HG03354 (cell line): ENCODE measurements at regions not wholly inside any gene's neighbourhood (a gene's known extent, or its start where the extent isn't known, plus 50 kb on each side); places are given as distances from the start of the nearest gene placed in this dataset.

ENCODE experiments used
- ATAC-seq: cut with Tn5 transposase; IDR thresholded peaks from one replicate; pipeline ENCODE4 v1.9.1; 2021; ENCODE audit warnings: mild to moderate bottlenecking; ENCODE audit not compliant: unreplicated experiment, poor library complexity, severe bottlenecking

- ATAC-seq: no peak
Observed at GRCh38 chr6:88558981-88559380, 392.8 kb upstream of the CNR1 start.

- ATAC-seq: no peak
Observed at GRCh38 chr6:88556663-88557062, 390.5 kb upstream of the CNR1 start.

- no peak for ATAC-seq
Observed at GRCh38 chr6:88548891-88549505, 382.9 kb upstream of the CNR1 start.

GRCh38 chr6:88547768-88548167 is 381.6 kb upstream of the CNR1 start:
- no peak for ATAC-seq

- ATAC-seq: no peak
Observed at GRCh38 chr6:88545991-88546390, 379.8 kb upstream of the CNR1 start.

GRCh38 chr6:88544986-88545612 is 379.0 kb upstream of the CNR1 start:
- ATAC-seq: no peak

GRCh38 chr6:88539295-88539764 is 373.2 kb upstream of the CNR1 start:
- ATAC-seq: no peak

GRCh38 chr6:88538840-88539239 is 372.7 kb upstream of the CNR1 start:
- no peak for ATAC-seq

- no peak for ATAC-seq
Observed at GRCh38 chr6:88538130-88538706, 372.1 kb upstream of the CNR1 start.

GRCh38 chr6:88536071-88536625 is 370.0 kb upstream of the CNR1 start:
- no peak for ATAC-seq

GRCh38 chr6:88535306-88535705 is 369.2 kb upstream of the CNR1 start:
- no peak for ATAC-seq

- no peak for ATAC-seq
Observed at GRCh38 chr6:88532241-88532860, 366.2 kb upstream of the CNR1 start.

GRCh38 chr6:88529726-88530125 is 363.6 kb upstream of the CNR1 start:
- ATAC-seq: no peak

GRCh38 chr6:88520445-88520844 is 354.3 kb upstream of the CNR1 start:
- ATAC-seq: no peak

- ATAC-seq: no peak
Observed at GRCh38 chr6:88520017-88520338, 353.8 kb upstream of the CNR1 start.

- no peak for ATAC-seq
Observed at GRCh38 chr6:88519301-88520016, 353.3 kb upstream of the CNR1 start.

- no peak for ATAC-seq
Observed at GRCh38 chr6:88517737-88518136, 351.6 kb upstream of the CNR1 start.

GRCh38 chr6:88513920-88514319 is 347.8 kb upstream of the CNR1 start:
- ATAC-seq: no peak

- ATAC-seq: no peak
Observed at GRCh38 chr6:88513471-88513870, 347.3 kb upstream of the CNR1 start.

- no peak for ATAC-seq
Observed at GRCh38 chr6:88512951-88513350, 346.8 kb upstream of the CNR1 start.
